Stimulated activated memory B cell treated with anti-CD40 and anti-IgM and Interleukin-4, amounts not matched to agents 10 μg/mL and 1 μg/mL and 100 μg/mL, for 72 hours (primary cell): ENCODE measurements at regions not wholly inside any gene's neighbourhood (a gene's known extent, or its start where the extent isn't known, plus 50 kb on each side); places are given as distances from the start of the nearest gene placed in this dataset.

Source experiments
- ATAC-seq: fragments of 150-1000 bp; cut with Tn5 transposase; 2 replicates; pipeline ENCODE4 v1.10.0; 2021
- H3K27ac Mint-ChIP-seq: one replicate; pipeline ENCODE4 v1.8.0; 2022; ENCODE audit warnings: mild to moderate bottlenecking, mixed read lengths
- H3K27me3 Mint-ChIP-seq: one replicate; pipeline ENCODE4 v1.8.0; 2022; ENCODE audit warnings: mixed read lengths
- H3K36me3 Mint-ChIP-seq: one replicate; pipeline ENCODE4 v1.8.0; 2022; ENCODE audit warnings: mixed read lengths
- H3K4me1 Mint-ChIP-seq: one replicate; pipeline ENCODE4 v1.8.0; 2022; ENCODE audit warnings: mixed read lengths
- H3K4me3 Mint-ChIP-seq: one replicate; pipeline ENCODE4 v1.8.0; 2022; ENCODE audit warnings: mild to moderate bottlenecking, moderate library complexity, mixed read lengths
- H3K9me3 Mint-ChIP-seq: one replicate; pipeline ENCODE4 v1.8.0; 2022; ENCODE audit warnings: mixed read lengths

- no peak for ATAC-seq
- no peaks in the 10 kb centered on the region for H3K4me1 Mint-ChIP-seq
- H3K27ac Mint-ChIP-seq, result no peak overlapping the region
- H3K36me3 Mint-ChIP-seq, result no peaks in the 10 kb centered on the region
- no peak overlapping the region for H3K4me3 Mint-ChIP-seq
- peaks cover 3% of the 10 kb centered on the region for H3K9me3 Mint-ChIP-seq
- no peaks in the 10 kb centered on the region for H3K27me3 Mint-ChIP-seq
These were observed 582.7 kb downstream of the SLC6A15 start for GRCh38 chr12:84329938-84330337.

- H3K4me3 Mint-ChIP-seq, result no peak overlapping the region
- peaks cover 6% of the 10 kb centered on the region for H3K9me3 Mint-ChIP-seq
- H3K27ac Mint-ChIP-seq, result no peak overlapping the region
- no peak for ATAC-seq
- H3K27me3 Mint-ChIP-seq, result no peaks in the 10 kb centered on the region
- no peaks in the 10 kb centered on the region for H3K4me1 Mint-ChIP-seq
- no peaks in the 10 kb centered on the region for H3K36me3 Mint-ChIP-seq
These were observed 596.7 kb downstream of the SLC6A15 start for GRCh38 chr12:84315926-84316325.

- no peaks in the 10 kb centered on the region for H3K27me3 Mint-ChIP-seq
- no peaks in the 10 kb centered on the region for H3K36me3 Mint-ChIP-seq
- H3K4me3 Mint-ChIP-seq, result no peak overlapping the region
- H3K4me1 Mint-ChIP-seq, result no peaks in the 10 kb centered on the region
- ATAC-seq, result no peak
- no peak overlapping the region for H3K27ac Mint-ChIP-seq
- peaks cover 3% of the 10 kb centered on the region for H3K9me3 Mint-ChIP-seq
These were observed 599.3 kb downstream of the SLC6A15 start for GRCh38 chr12:84313323-84313675.

- Mint-ChIP-seq H3K4me3 (no peak overlapping the region), H3K9me3 (peaks cover 10% of the 10 kb centered on the region), H3K27ac (no peak overlapping the region), H3K36me3 (no peaks in the 10 kb centered on the region), H3K4me1 (no peaks in the 10 kb centered on the region), H3K27me3 (no peaks in the 10 kb centered on the region)
- ATAC-seq, result no peak
These were observed 604.4 kb downstream of the SLC6A15 start for GRCh38 chr12:84308211-84308610.

- Mint-ChIP-seq H3K36me3 (no peaks in the 10 kb centered on the region), H3K27me3 (no peaks in the 10 kb centered on the region), H3K4me3 (no peak overlapping the region), H3K4me1 (no peaks in the 10 kb centered on the region), H3K27ac (no peak overlapping the region), H3K9me3 (peaks cover 6% of the 10 kb centered on the region)
- ATAC-seq, result no peak
These were observed 607.5 kb downstream of the SLC6A15 start for GRCh38 chr12:84305144-84305543.

GRCh38 chr12:84294246-84294645, 618.4 kb downstream of the SLC6A15 start:
- H3K27ac Mint-ChIP-seq, result no peak overlapping the region
- no peak overlapping the region for H3K4me3 Mint-ChIP-seq
- no peaks in the 10 kb centered on the region for H3K4me1 Mint-ChIP-seq
- no peak for ATAC-seq
- H3K36me3 Mint-ChIP-seq, result no peaks in the 10 kb centered on the region
- H3K9me3 Mint-ChIP-seq, result peaks cover 4% of the 10 kb centered on the region
- H3K27me3 Mint-ChIP-seq, result no peaks in the 10 kb centered on the region

- no peaks in the 10 kb centered on the region for H3K4me1 Mint-ChIP-seq
- peaks cover 3% of the 10 kb centered on the region for H3K9me3 Mint-ChIP-seq
- no peaks in the 10 kb centered on the region for H3K27me3 Mint-ChIP-seq
- H3K36me3 Mint-ChIP-seq, result no peaks in the 10 kb centered on the region
- no peak overlapping the region for H3K27ac Mint-ChIP-seq
- no peak for ATAC-seq
- no peak overlapping the region for H3K4me3 Mint-ChIP-seq
These were observed 622.4 kb downstream of the SLC6A15 start for GRCh38 chr12:84290168-84290567.

- Mint-ChIP-seq H3K4me3 (no peak overlapping the region), H3K27me3 (no peaks in the 10 kb centered on the region), H3K36me3 (no peaks in the 10 kb centered on the region), H3K9me3 (peaks cover 3% of the 10 kb centered on the region), H3K4me1 (no peaks in the 10 kb centered on the region), H3K27ac (no peak overlapping the region)
- ATAC-seq, result no peak
These were observed 634.6 kb downstream of the SLC6A15 start for GRCh38 chr12:84277986-84278385.

GRCh38 chr12:84276215-84276614, 636.4 kb downstream of the SLC6A15 start:
- no peaks in the 10 kb centered on the region for H3K4me1 Mint-ChIP-seq
- no peaks in the 10 kb centered on the region for H3K27me3 Mint-ChIP-seq
- no peak overlapping the region for H3K4me3 Mint-ChIP-seq
- no peak overlapping the region for H3K27ac Mint-ChIP-seq
- no peaks in the 10 kb centered on the region for H3K36me3 Mint-ChIP-seq
- no peak for ATAC-seq
- H3K9me3 Mint-ChIP-seq, result peaks cover 5% of the 10 kb centered on the region

- ATAC-seq, result no peak
- H3K27me3 Mint-ChIP-seq, result no peaks in the 10 kb centered on the region
- no peaks in the 10 kb centered on the region for H3K36me3 Mint-ChIP-seq
- no peaks in the 10 kb centered on the region for H3K4me1 Mint-ChIP-seq
- H3K4me3 Mint-ChIP-seq, result no peak overlapping the region
- no peak overlapping the region for H3K27ac Mint-ChIP-seq
- H3K9me3 Mint-ChIP-seq, result peaks cover 2% of the 10 kb centered on the region
These were observed 640.3 kb downstream of the SLC6A15 start for GRCh38 chr12:84272324-84272723.

- Mint-ChIP-seq H3K36me3 (no peaks in the 10 kb centered on the region), H3K27ac (no peak overlapping the region), H3K4me3 (no peak overlapping the region), H3K9me3 (peaks cover 2% of the 10 kb centered on the region), H3K27me3 (no peaks in the 10 kb centered on the region), H3K4me1 (no peaks in the 10 kb centered on the region)
- ATAC-seq, result no peak
These were observed 642.0 kb downstream of the SLC6A15 start for GRCh38 chr12:84270470-84271140.

- H3K27ac Mint-ChIP-seq, result no peak overlapping the region
- peaks cover 5% of the 10 kb centered on the region for H3K9me3 Mint-ChIP-seq
- H3K27me3 Mint-ChIP-seq, result no peaks in the 10 kb centered on the region
- no peak for ATAC-seq
- no peaks in the 10 kb centered on the region for H3K36me3 Mint-ChIP-seq
- H3K4me1 Mint-ChIP-seq, result no peaks in the 10 kb centered on the region
- H3K4me3 Mint-ChIP-seq, result no peak overlapping the region
These were observed 664.7 kb downstream of the SLC6A15 start for GRCh38 chr12:84247931-84248330.

GRCh38 chr12:84243686-84244085, 668.9 kb downstream of the SLC6A15 start:
- no peaks in the 10 kb centered on the region for H3K4me1 Mint-ChIP-seq
- ATAC-seq, result no peak
- no peak overlapping the region for H3K27ac Mint-ChIP-seq
- no peak overlapping the region for H3K4me3 Mint-ChIP-seq
- no peaks in the 10 kb centered on the region for H3K27me3 Mint-ChIP-seq
- H3K36me3 Mint-ChIP-seq, result no peaks in the 10 kb centered on the region
- H3K9me3 Mint-ChIP-seq, result peaks cover 2% of the 10 kb centered on the region

GRCh38 chr12:84222841-84223240, 689.8 kb downstream of the SLC6A15 start:
- Mint-ChIP-seq H3K9me3 (no peaks in the 10 kb centered on the region), H3K4me3 (no peak overlapping the region), H3K36me3 (no peaks in the 10 kb centered on the region), H3K27ac (no peak overlapping the region), H3K27me3 (no peaks in the 10 kb centered on the region), H3K4me1 (no peaks in the 10 kb centered on the region)
- ATAC-seq, result no peak

- no peak for ATAC-seq
- no peaks in the 10 kb centered on the region for H3K27me3 Mint-ChIP-seq
- no peaks in the 10 kb centered on the region for H3K4me1 Mint-ChIP-seq
- no peaks in the 10 kb centered on the region for H3K9me3 Mint-ChIP-seq
- H3K36me3 Mint-ChIP-seq, result no peaks in the 10 kb centered on the region
- no peak overlapping the region for H3K27ac Mint-ChIP-seq
- H3K4me3 Mint-ChIP-seq, result no peak overlapping the region
These were observed 694.2 kb downstream of the SLC6A15 start for GRCh38 chr12:84218406-84218805.

- H3K9me3 Mint-ChIP-seq, result peaks cover 3% of the 10 kb centered on the region
- H3K4me3 Mint-ChIP-seq, result no peak overlapping the region
- no peaks in the 10 kb centered on the region for H3K27me3 Mint-ChIP-seq
- H3K27ac Mint-ChIP-seq, result no peak overlapping the region
- H3K36me3 Mint-ChIP-seq, result no peaks in the 10 kb centered on the region
- H3K4me1 Mint-ChIP-seq, result no peaks in the 10 kb centered on the region
- ATAC-seq, result no peak
These were observed 710.6 kb downstream of the SLC6A15 start for GRCh38 chr12:84201976-84202375.
